GM18507 (cell line): ENCODE measurements at regions not wholly inside any gene's neighbourhood (a gene's known extent, or its start where the extent isn't known, plus 50 kb on each side); places are given as distances from the start of the nearest gene placed in this dataset.

Experiments used
- DNase-seq: peaks from one replicate; pipeline ENCODE4 v3.0.0; 2011; ENCODE audit warnings: low read depth; ENCODE audit not compliant: insufficient read length; ENCODE audit errors: extremely low spot score
- FAIRE-seq: peaks from 2 replicates; lab custom pipeline; 2011; peaks lifted over from hg19 to GRCh38; lab: Jason Lieb, UNC

DNA sequence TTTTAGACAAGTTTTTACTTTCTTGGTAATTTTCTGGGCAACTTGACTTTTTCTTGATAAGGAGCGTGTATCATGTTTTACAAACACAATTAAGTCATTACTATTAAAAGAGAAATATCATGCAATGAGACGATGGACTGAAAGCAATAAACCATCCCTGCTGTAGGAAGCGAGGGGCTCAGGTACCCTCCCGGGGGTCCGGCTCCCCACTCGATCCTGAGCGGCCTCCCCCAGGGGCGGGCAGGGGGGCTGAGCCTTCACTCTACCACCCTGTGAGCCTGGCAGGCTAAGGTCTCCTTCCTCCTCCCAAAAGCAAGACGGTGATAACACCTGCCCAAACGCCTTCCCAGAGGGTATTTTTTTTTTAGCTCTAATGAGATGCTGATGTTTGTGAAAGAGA is 51.8 kb upstream of the ADGRA1 start:
- DNase-seq (no peak), FAIRE-seq (no peak)

DNA sequence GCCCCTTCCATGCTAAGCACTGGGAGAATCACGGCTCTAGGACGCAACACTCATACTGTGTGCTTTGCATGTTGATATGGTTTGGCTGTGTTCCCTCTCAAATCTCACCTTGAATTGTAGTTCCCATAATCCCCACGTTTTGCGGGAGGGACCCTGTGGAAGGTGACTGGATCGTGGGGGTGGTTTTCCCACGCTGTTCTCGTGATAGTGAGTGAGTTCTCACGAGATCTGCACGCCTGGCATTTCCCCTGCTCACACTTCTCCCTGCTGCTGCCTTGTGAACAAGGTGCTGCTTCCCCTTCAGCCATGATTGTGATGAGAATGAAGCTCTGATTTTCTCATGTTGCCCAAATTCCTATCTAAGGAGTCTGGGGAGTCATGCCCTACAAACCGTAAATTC is 53.0 kb upstream of the ADGRA1 start:
- FAIRE-seq = no peak
- DNase-seq = no peak

DNA sequence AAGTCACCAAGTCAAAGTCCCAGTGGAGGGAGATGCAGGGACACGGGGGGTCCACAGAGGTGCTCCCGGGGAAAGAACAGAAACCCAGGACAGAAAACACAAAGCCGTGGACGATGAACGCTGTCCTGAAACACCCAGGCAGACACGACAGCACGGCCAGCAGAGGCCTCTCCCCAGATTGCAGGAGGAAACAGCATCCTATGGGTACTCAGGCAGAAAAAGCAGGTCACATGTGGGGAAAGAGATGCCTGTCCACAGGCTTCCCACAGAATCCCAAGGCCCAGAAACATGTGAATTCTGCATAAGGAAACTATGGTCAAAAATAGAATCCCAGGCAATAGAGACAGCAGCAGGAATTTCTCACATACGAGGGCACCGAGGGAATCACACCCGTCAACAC is 53.6 kb upstream of the ADGRA1 start:
- FAIRE-seq (no peak), DNase-seq (no peak)

DNA sequence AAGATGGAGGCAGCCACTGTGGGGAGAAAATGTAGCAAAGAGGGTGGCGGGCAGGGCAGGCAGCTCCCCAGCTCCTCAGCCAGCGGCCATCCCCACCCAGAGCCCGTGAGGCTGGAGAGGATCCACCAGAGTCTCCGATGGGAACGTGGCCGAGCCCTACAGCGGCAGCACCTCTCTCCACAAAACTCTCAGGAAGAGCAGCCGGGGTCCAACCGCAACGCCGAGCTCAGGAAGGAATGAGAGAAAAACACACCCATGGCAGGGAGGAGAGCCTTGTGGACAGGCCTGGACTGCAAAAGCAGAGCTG is 54.0 kb upstream of the ADGRA1 start:
- no peak for DNase-seq
- FAIRE-seq = no peak

DNA sequence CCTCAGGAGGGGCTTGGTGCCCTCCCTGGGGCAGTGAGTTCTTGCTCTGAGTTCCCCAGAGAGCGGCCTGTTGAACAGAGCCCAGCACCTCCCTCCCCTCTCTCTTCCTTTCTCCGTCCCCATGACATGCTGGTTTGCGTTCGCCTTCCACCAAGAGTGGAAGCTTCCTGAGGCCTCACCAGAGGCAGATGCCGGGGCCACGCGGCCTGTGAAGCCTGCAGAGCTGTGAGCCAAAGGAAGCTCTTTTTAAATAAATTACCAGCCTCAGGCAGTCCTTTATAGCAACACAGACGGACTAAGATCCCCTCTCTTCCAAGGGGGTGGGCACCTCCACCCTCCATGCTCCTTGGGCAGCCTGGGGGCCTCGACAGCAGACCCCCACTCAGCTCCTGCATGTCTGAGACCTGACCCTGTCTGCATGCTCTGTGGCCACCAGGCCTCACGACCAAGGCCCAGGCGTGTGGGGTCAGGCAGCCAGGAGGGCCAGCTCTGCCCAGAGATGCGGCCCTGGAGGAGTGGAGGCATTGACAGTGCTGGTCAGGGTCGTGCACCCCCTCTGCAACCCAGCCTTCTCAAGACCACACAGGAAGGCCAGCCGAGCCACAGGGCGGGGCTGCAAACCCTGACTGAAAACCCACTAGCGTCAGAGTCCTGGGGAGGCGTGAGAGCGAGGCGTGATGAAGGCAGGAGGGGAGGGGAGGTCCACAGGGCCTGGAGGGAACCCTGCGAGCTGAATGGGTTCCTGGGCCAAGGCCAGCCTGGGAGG is 54.6 kb upstream of the ADGRA1 start:
- no peak for DNase-seq
- no peak for FAIRE-seq

DNA sequence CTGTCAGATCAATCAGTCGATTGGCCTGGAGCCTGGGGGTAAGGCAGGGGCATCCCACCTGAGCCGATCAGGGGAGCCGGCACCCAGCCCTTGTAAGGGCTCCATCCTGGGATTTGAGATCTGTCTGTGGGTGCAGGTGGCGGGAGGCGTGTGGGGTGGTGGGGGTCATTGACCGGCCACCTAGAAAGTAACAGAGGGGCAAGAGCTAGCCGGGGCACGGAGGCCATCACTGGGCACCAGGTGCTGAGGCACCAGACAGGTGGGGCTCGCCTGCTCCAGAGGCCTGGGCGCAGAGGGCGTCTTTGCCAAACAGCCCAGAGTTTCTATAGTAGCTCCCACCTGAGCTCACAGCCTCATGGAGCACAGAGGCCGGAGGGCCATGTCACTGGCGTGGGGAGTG is 55.5 kb upstream of the ADGRA1 start:
- no peak for FAIRE-seq
- DNase-seq = no peak

DNA sequence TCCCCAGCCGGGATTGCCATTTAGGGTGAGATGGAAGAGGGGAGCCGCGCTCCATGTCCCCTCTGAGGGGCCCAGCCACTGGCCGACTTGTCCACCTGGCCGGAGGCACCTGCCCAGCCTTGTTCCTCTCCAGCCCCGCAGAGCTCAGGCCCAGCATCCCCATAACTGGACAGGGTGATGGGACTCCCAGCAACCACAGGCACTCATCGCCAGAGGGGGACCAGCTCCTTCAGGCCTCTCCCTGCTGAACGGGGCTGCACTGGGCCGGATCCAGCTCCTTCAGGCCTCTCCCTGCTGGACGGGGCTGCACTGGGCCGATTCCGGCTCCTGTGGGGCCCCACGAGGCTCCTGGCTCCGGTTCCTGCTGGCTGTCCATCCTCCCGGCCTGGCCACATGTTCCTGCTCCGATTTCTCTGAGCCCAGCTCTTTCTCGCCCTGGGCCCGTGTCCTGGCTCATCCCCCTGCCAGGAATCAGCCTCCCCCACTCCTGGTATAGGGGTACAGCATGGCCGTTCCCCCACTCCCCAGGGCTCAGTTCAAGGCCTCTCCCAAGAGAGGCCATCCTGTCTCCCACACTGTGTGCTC is 56.1 kb upstream of the ADGRA1 start:
- FAIRE-seq (no peak), DNase-seq (no peak)

DNA sequence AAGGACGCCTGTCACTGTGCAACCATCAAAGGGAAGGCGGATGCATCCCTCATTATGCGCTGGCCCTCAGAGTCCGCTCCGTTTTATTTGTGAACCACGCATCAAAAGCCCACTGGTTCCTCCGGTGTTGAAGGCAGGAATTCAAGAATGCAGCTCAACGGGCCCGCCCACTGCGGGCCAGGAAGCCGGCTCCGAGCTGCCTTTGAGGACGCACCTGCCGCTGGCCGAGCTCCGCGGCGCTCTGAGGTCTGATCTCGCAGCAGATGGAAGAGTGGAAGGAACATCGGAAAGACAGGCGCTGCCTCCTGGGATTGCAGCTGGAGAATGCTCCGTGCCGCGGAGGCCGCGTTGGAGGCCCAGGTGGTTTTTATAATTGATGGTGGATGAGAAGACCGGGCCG is 56.9 kb upstream of the ADGRA1 start:
- no peak for FAIRE-seq

DNA sequence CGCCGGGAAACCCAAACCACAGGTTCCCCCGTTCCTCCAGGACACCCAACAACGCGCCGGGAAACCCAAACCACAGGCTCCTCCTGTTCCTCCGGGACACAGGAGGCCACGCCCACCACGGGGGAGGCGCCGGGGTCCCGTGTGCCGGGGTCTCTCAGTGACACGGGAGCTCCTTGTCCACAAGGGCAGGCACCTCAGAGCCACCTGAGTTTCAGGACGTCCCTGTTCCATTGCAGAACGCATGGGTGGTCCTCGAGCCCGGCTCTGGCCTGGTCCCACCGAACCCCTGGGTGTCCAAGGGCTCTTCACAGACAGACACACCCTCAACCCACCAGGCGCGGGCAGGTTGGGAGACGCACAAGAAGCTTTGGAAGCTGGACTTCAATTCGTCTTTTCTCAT is 57.6 kb upstream of the ADGRA1 start:
- no peak for DNase-seq
- FAIRE-seq = no peak

More for the DNA sequence above, 56.9 kb upstream of the ADGRA1 start:
- no peak for DNase-seq

DNA sequence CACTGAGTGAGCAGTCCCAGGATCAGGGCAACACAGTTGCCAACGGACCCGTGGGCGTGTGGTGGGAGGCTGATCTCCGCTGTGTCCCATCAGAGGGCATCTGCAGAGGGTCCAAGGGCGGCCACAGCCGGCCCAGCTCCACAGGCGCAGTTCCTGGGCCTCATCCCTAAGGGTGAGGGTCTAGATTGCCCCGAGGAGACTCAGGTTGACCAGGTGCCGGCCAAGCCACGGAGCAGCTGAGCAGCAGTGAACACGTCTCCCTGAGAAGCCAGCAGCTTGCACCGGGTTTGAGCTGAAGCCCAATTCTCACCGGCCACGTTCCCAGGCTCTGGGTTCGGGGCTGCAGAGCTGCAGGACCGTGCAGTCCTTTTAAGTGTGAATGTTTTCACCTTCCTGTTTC is 58.8 kb upstream of the ADGRA1 start:
- DNase-seq (no peak), FAIRE-seq (no peak)

DNA sequence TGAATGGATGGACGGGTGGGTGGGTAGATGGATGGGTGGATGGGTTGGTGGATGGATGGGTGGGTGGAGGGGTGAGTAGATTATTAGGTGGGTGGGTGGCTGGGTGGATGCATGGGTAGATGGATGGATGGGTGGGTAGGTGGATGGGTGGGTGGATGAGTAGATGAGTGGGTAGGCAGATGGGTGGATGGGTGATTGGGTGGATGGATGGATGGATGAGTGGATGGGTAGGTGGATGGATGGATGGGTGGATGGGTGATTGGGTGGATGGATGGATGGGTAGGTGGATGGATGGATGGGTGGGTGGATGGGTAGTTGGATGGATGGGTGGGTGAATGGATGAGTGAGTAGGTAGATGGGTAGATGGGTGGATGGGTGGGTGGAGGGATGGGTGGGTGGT is 59.6 kb upstream of the ADGRA1 start:
- no peak for DNase-seq
- no peak for FAIRE-seq

DNA sequence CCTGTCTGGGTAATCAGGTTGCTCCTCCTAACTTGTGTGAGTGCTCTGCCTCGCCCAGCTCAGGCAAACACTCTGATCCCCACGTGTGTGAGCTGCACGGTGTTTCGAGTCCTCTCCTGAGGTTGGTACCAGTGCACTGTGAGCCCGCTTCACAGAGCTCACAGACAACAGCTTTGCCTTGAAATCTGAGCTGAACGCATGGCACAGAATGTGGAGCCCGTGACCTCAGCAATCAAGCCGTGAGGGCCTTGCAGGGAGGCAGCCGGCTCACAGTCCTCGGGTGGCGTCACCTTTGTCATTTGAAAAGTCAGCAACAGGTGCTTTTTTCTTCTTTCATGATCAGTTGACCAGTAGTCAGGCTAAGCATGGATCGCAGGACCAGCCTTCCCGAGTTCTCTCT is 60.2 kb upstream of the ADGRA1 start:
- FAIRE-seq = no peak
- no peak for DNase-seq

DNA sequence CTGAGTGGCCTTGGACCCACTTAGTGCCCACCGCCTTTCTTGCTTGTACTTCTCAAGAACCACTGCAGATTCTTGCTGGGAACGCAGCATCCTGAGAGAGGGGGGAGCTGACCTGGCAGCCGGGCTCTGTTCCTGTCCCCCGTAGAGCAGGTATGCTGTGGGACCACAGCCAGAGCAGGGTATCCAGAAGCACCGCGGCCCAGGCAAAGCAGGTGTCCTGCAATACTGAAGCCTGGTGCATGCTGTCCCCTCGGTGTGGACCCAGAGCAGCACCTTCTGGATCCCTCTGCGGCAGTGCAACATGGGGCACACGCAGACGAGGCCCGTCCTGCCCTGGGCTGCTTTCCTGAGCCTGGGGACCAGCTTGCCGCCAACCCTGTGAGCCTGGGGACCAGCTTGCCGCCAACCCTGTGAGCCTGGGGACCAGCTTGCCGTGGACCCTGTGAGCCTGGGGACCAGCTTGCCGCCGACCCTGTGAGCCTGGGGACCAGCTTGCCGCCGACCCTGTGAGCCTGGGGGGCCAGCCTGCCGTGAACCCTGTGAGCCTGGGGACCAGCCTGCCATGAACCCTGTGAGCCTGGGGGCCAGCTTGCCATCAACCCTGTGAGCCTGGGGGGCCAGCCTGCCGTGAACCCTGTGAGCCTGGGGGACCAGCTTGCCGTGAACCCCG is 60.9 kb upstream of the ADGRA1 start:
- DNase-seq = no peak
- FAIRE-seq = no peak

DNA sequence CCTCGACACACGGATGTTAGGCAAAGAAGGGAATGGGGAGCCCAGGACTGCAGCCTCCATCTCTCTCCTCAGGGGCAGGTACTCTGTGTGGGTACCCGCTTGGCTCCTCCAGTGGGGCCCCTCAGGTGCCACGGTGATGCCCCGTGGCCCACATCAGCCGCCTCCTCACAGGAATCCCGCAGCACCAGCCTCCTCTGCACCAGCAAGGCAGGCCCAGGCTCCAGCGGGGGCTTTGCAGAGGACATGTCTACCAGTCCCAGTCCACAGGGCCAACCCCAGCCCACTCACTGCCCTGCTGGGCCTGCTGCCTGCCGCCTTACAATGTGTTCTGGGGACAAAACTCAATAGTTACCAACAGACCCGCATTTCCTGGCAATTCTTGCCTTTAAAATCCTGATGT is 61.6 kb upstream of the ADGRA1 start:
- DNase-seq (no peak), FAIRE-seq (no peak)

DNA sequence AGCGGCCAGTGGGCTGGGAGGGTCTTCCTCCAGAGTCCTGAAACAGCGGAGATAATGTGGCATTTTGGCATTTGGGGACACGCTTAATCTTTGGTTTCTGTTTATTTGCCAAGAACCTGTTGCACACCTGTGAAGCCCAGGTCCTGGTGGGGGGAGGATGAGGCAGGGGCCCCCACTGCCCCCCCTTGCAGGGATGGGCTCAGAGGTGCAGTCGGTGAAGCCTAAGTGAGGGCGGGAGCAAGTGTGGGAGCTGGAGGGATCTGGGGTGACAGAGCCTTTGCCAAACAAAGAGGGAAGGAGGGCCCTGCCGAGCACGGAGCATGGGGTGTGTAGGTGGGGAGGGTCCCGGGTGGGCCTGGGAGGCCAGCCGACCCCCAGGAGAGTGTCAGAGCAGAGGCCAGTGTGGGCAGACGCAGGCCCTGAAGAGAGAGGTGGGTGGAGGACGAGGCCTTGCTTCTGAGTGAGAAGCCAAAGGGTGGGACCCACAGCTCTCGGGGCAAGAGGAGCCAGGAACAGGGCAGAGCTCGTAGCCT is 62.1 kb upstream of the ADGRA1 start:
- no peak for DNase-seq
- no peak for FAIRE-seq

DNA sequence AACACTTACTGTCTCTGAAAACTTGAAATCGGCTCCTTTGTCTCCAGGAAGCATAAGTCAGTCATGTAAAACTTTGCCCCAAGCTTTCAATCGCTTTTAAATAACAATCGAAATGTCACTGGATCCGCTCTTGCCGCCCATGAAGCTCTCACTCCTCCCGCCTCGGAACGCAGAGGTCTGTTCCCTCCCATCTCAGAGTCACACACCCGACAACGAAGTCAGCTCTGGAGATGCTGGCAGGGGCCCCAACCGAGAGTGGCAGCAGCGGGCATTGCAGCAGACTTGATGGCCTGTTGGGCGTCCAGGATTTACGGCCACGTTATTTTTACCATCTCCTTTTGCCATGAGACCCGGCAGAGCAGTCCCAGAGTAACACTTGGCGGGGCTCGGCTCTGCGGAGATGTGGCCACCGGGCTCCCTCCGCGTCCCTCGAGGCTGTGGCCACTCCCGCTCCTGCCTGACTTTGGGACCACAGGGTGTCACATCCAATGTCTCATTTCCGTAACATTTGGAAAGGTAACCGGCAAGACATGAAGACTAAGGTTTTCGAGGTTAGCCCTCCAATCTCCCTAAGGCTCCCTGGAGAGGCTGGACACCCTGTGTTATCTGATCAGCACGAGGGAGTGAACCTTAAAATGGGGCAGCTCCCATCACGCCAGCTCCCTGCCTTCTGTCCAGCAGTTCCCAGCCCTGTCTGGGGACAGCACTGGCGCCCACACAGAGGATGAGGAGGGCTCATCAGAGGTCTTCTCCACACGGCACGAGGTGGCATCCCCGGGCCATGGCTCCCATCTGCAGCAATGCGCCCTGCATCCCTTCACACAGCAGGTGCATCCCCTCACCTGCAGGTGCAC is 62.8 kb upstream of the ADGRA1 start:
- FAIRE-seq (no peak), DNase-seq (no peak)

DNA sequence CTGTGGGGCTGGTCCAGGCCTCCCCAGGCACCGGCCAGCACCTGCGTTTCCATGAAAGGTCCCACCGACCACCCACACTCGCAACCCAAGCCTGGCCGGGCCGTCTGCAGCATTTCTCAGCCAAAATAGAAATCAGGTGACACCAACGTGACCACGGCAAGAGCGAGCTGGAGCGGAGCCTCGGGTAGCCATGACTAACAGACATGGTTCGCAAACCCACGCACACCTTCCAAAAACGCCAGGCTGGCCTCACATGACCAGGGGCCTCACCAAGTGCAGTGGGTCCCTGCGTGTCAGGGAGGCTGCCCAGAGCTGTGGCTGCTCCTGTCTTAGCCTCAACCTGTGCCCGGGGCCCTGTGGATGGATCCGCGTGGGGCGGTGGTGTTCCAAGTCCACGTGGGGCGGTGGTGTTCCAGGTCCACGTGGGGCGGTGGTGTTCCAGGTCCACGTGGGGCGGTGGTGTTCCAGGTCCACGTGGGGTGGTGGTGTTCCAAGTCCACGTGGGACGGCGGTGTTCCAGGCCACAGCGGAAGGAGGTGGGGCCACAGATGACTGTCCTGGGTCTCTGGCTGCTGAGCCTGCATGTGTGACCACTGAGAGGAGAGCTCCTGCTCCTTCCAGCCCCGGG is 64.4 kb upstream of the ADGRA1 start:
- DNase-seq = no peak
- no peak for FAIRE-seq

DNA sequence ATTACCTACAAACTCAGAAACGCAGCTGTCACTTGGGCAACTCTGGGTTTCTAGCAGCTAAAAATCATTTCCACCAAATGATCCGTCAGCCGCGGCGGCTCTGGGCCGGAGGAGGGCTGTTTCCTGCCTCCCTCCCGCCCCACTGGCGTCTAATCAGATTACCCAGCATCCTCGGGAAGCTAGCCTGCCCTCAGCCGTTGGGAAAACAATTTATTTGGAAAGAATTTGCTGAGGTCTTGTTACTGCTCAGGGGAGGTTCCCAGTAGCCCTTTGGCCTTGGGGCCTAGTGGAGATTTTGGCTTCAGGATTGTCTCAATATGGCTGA is 65.0 kb upstream of the ADGRA1 start:
- no peak for DNase-seq
- no peak for FAIRE-seq

DNA sequence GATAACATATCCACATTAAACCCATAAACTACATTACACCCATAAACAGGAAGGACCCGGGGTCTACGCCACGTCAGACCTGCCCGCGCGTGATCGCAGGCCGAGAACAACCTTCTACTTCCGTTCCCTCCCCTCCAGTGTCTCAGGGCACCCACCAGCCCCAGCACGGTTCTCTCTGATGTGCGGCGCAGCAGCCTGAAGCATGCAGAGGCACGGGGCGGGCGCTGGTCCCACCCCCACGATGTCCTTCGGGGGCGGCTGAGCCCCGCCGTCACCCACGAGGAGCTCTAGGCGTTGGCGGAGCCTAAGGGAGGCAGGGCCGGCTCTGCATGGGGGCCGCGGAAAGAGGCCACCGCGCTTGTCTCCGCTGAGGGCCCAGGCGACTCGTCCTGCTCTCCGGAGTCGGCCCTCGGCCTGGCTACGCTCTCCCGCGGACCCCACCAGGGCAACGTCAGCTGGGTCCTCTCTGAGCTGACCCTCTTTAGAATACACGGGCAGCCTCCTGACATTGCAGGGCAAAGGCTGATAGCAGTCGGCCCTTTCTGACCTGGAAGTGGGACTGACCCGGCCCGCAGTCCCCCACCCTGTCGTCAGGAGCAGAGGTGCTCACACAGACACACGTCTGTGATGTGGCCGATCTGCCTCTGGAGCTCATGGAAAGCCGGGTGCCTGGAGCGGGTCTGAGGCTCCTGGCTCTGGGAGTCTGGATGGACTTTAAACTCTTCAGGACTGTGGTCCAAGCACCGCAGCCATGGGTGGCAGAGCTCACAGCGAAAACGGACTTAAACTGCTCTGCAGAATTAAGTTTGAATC is 65.6 kb upstream of the ADGRA1 start:
- DNase-seq (no peak), FAIRE-seq (no peak)
